Upper lobe of left lung (tissue), 6 donors: ENCODE measurements at regions not wholly inside any gene's neighbourhood (a gene's known extent, or its start where the extent isn't known, plus 50 kb on each side); places are given as distances from the start of the nearest gene placed in this dataset.
A peak's percentile ranks its signal among the peaks of the same experiment; 100 is the strongest.

Experiments
- ATAC-seq, 2 donors: fragments of 200-7000 bp; cut with Tn5 transposase; one replicate each; pipeline ENCODE4 v1.9.1; 2022; ENCODE audit warnings: mild to moderate bottlenecking in 2 of 2, moderate library complexity in 2 of 2; ENCODE audit not compliant: low FRiP score in 2 of 2
- DNase-seq, 2 donors: peaks; one replicate each; pipeline ENCODE4 v3.0.0-alpha.2; 2019 to 2020
- H3K27ac ChIP-seq, 4 donors: fragments of 200-600 bp; sonication (generic); one replicate each; pipeline ENCODE4 v1.5.1; 2016 to 2019
- H3K27me3 ChIP-seq, 4 donors: fragments of 200-600 bp; sonication (generic); one replicate each; pipeline ENCODE4 v1.5.1; 2017 to 2019
- H3K36me3 ChIP-seq, 4 donors: fragments of 200-600 bp; sonication (generic); one replicate each; pipeline ENCODE4 v1.5.1; 2016 to 2019
- H3K4me1 ChIP-seq, 4 donors: fragments of 200-600 bp; sonication (generic); one replicate each; pipeline ENCODE4 v1.5.1; 2018 to 2019
- H3K4me3 ChIP-seq, 4 donors: fragments of 200-600 bp; sonication (generic); one replicate each; pipeline ENCODE4 v1.5.1; 2017 to 2019; ENCODE audit warnings: mild to moderate bottlenecking in 2 of 4, moderate library complexity in 1 of 4
- H3K9me3 ChIP-seq, 4 donors: fragments of 200-600 bp; sonication (generic); one replicate each; pipeline ENCODE4 v1.5.1; 2018 to 2019
- CTCF ChIP-seq, 6 experiments: fragments of 450-650 bp in 4 of 6; fragments of 200-600 bp in 2 of 6; sonication (generic) in 2 of 6; IDR thresholded peaks; one replicate each; pipeline ENCODE4 v1.5.1; 2016 to 2019; ENCODE audit warnings: antibody characterized with exemption in 6 of 6
- EP300 ChIP-seq, 4 donors: sonication (generic); formaldehyde crosslinking; IDR thresholded peaks; one replicate each; pipeline ENCODE4 v1.5.1; 2017; ENCODE audit warnings: antibody characterized with exemption in 4 of 4, control low read depth in 2 of 4
- POLR2A ChIP-seq, 4 donors: fragments of 450-650 bp; IDR thresholded peaks; one replicate each; pipeline ENCODE4 v1.5.1; 2016 to 2017; ENCODE audit warnings: antibody characterized with exemption in 4 of 4, mild to moderate bottlenecking in 2 of 4
- POLR2AphosphoS5 ChIP-seq, 2 donors: sonication (generic); formaldehyde crosslinking; IDR thresholded peaks; one replicate each; pipeline ENCODE4 v1.5.1; 2017; ENCODE audit warnings: antibody characterized with exemption in 2 of 2
- WGBS, 2 donors: methylation state at CpG; one replicate each; pipeline ENCODE4 v1.1.5; 2017 to 2018; 5-methylcytosine and 5-hydroxymethylcytosine counted together
- donor health status: DM: no; HTN: no; CAD: no; lungs with moderate emphysema.
- donor health status: DM: no; HTN: yes; CAD: no; lungs with severe emphysema.

DNA sequence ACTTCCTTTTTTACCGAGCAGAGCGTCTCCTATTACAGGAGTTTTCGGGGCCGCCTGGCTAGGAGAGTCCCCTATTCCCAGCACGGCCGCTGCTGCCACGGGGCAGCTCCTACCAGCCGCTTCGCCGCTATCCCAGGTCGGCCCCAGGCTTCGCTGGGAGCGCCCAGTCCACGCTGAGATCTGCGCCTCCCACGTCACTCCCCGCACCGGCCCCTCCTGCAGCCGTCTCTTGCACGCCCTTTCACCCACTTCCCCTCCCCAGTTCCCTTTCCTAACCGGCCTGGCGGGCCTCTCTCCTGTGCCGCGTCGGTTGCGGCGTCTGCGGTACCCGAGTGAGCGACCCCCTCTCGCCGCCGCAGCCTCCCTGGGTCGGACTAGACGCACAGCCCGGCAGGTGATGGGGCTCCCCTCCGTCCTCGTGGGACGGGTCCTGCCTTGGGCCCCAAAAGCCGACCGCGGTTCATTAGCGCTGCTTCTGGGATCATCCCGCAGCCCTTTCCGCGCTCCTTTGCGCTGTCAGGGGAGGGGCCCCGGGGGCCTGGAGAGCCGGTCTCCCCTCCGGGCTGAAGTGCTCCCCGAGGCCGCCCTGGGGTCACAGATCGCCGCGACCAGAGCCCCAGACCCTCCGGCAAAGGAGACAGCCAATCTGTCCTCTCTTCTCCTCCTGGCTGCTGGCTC, 1318.4 kb downstream of the TMEM121 start:
- 34 to 48% methylated on average over 19 to 56 of the region's 56 CpGs for WGBS, 2 donors
- Histone ChIP-seq H3K9me3 (no peaks in the 10 kb centered on the region), H3K36me3 (no peaks in the 10 kb centered on the region), H3K4me1 (peaks cover 9 to 47% (median 22%) of the 10 kb centered on the region in 4 donors), H3K27ac (peak overlapping the region; percentile 76 to 90 (median 89)), H3K4me3 (peak overlapping the region; percentile 9 to 57 (median 46)), H3K27me3 (no peaks in the 10 kb centered on the region)
- TF ChIP-seq POLR2AphosphoS5 (IDR thresholded peaks at IDR 0.05) (peak; percentile 27 to 43), POLR2A (IDR thresholded peaks at IDR 0.05) (peak in 3 of 4 donors; percentile 38 to 73 (median 49)), EP300 (IDR thresholded peaks at IDR 0.05) (no peak)
- peak; percentile 84 to 91 for DNase-seq
- ATAC-seq: peak; percentile 67 to 90

GRCh38 chr14:106845286-106846087, 1319.1 kb downstream of the TMEM121 start:
- WGBS, 2 donors: 42 to 53% methylated on average over 13 to 17 of the region's 17 CpGs
- no peak for TF ChIP-seq EP300 (IDR thresholded peaks at IDR 0.05)
- no peak for TF ChIP-seq POLR2A (IDR thresholded peaks at IDR 0.05)
- TF ChIP-seq POLR2AphosphoS5 (IDR thresholded peaks at IDR 0.05): no peak
- TF ChIP-seq CTCF (IDR thresholded peaks at IDR 0.05): no peak
- DNase-seq (peak in 1 of 2 donors; percentile 66), ATAC-seq (peak; percentile 36 to 75)
- Histone ChIP-seq H3K36me3 (no peaks in the 10 kb centered on the region), H3K4me3 (peak overlapping the region in 3 of 4 donors; percentile 39 to 57 (median 52)), H3K4me1 (peaks cover 9 to 40% (median 22%) of the 10 kb centered on the region in 4 donors), H3K27ac (peak overlapping the region; percentile 76 to 90 (median 89)), H3K9me3 (no peaks in the 10 kb centered on the region), H3K27me3 (no peaks in the 10 kb centered on the region)

DNA sequence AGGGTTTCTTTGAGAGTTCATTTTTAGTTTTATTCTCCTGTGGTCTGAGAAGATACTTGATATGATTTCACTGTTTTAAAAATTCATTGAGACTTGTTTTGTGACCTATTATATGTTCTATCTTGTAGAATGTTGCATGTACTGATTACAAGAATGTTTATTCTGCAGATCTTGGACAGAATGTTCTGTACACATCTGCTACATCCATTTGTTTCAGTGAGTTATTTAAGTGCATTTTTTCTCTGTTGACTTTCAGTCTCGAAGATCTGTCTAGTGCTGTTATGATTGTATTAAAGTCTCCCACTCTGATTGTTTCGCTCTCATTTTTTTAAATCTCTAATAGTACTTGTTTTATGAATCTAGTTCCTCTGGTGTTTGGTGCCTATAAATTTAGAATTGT, 1319.8 kb downstream of the TMEM121 start:
- Histone ChIP-seq H3K27ac (peak overlapping the region; percentile 76 to 90 (median 89)), H3K36me3 (no peaks in the 10 kb centered on the region), H3K9me3 (no peaks in the 10 kb centered on the region), H3K4me1 (peaks cover 9 to 37% (median 22%) of the 10 kb centered on the region in 4 donors), H3K27me3 (no peaks in the 10 kb centered on the region), H3K4me3 (peak overlapping the region in 1 of 4 donors; percentile 52)
- no peak for DNase-seq
- 42 to 47% methylated on average over 2 of the region's 2 CpGs for WGBS, 2 donors
- TF ChIP-seq CTCF (IDR thresholded peaks at IDR 0.05) (no peak), EP300 (IDR thresholded peaks at IDR 0.05) (peak; percentile 48 to 98 (median 92)), POLR2A (IDR thresholded peaks at IDR 0.05) (no peak), POLR2AphosphoS5 (IDR thresholded peaks at IDR 0.05) (no peak)
- peak in 1 of 2 donors; percentile 69 for ATAC-seq

DNA sequence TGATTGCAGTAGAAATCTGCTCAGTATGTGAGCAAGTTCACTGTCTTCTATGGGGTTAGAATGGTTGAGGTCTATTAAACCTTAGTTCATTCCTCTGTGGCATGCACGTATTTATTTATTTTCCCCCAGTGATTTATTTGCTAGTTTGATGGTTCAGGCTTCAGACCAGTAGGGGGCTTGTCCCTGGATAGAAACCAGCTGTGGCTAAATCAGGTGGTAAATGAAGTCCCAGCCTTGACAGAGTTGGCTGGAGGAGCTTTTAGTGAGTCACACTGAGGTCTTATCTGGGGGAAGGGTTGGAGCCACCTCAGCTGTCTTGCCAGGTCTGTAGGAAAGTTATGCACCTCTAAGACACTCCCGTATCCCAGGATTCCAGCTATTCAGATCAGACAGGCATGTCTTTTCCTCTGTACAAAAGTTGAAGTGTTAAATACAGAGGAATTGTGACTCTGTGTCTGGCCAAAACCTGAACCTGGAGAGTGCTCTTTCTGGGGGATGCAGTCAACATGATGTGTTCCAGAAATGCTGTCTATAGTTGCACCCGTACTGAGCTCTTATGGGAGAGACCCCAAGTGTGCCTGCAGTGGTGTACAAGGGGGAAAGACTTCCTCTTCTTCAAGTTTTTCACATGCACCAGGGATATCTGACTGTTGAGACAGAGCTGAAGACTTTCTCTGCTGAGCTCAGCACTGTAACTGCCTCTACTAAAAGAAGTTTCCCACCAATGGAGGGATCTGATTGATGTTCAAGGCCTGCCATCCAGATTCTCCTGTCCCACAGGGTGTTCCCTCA, 1322.1 kb downstream of the TMEM121 start:
- 42 to 69% methylated on average over 3 of the region's 3 CpGs for WGBS, 2 donors
- H3K27ac ChIP-seq: no peak overlapping the region
- DNase-seq (no peak), ATAC-seq (no peak)
- no peaks in the 10 kb centered on the region for H3K36me3 ChIP-seq
- H3K4me3 ChIP-seq: no peak overlapping the region
- H3K27me3 ChIP-seq: no peaks in the 10 kb centered on the region
- TF ChIP-seq EP300 (IDR thresholded peaks at IDR 0.05): no peak
- no peak for TF ChIP-seq CTCF (IDR thresholded peaks at IDR 0.05)
- no peaks in the 10 kb centered on the region for H3K9me3 ChIP-seq
- H3K4me1 ChIP-seq: peaks cover 1 to 30% (median 15%) of the 10 kb centered on the region in 4 donors
